GM21381 (cell line): ENCODE measurements at regions not wholly inside any gene's neighbourhood (a gene's known extent, or its start where the extent isn't known, plus 50 kb on each side); places are given as distances from the start of the nearest gene placed in this dataset.

Experiments used
- ATAC-seq: cut with Tn5 transposase; IDR thresholded peaks from one replicate; pipeline ENCODE4 v1.9.1; 2021; ENCODE audit warnings: mild to moderate bottlenecking, moderate library complexity; ENCODE audit not compliant: unreplicated experiment

DNA sequence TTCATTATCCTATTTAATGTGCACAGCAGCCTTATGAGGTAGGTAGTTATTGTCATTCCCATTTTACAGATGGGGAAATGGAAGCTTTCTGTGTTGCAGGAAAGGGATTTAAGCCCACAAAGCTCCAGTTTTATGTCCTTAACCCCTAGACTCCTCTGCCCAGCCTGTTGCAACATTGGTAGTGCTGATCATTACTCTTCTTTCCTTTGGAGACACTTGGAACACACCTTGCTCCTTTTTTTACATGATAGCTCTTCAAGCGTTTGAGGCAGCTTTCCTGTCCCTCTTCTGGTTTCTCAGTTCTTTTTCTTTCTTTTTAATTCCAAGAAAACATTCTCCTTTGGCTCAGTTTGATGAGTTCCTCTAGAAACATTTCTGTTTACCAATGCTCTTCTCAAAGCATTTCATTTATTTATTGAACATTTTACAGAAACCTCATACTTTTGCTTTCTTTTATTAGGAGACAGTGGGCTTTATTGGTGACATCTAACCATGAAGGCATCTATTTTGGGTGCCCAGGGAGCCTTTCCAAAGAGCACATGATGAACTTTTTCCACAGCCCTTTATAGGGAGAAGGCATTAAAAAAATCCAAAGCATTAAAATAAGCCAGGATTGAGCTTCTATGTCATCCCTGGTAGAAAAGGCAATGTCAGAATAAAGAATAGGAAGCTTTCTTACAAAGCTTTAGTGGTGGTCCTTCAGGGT lies 218.0 kb downstream of the TMEM38B start:
- ATAC-seq: no peak

DNA sequence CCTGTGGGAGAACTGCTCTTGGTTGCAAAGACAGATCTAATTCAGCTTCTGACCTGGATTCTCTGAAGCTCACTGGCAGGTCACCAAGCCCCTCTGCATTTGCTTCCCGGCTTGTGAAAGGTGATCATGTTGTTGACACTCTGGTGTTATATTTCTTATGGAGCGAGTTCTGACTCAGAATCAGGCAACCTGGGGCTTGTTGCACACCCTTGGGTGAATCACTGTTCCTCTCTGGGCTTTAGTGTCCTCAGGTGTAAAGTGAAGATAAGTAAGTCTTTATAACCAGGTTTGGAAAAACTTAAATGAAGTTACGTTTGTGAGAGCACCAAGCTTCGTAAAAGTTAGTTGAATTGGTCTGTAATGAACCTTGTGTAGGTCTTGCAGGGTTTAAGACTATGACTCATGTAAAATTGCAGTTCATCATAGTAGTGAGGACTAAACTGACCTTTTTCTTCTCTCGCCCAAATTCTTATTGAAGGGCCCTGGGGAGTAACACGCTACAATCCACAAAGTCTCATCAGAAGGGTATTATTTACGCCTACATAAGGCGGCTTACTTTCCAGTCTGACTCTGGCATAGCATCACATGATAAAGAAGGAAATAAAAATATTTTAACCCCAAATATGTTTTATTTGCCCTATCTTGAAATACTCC lies 218.6 kb downstream of the TMEM38B start:
- no peak for ATAC-seq

DNA sequence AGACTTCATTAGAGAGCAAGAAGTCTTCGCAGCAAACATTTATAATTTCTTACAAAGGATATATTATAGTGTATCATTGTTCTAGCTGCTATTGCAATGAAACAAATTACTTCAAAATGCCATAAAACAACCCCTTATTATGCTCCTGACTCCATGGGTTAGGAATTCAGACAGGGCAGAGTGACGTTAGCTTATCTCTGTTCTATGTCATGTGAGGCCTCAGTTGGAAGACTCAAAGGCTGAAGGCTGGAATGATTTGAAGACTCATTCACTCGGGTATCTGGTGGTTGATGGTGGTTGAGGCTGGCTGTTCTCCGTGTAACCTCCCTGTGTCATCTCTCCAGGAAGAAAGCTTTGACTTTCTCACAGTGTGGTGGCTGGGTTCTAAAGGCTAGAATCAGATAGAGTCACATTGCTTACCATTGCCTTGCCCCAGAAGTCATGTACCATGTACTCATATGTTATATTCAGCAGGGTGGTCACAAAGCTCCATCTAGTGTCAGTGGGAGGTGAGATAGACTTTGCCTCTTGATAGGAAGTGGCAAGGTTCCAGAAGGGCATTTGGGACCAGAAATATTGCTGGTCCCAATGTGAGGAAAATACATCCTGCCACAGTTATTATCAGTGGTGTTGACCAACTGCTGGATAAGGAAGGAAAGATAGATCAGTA lies 226.9 kb downstream of the TMEM38B start:
- no peak for ATAC-seq

DNA sequence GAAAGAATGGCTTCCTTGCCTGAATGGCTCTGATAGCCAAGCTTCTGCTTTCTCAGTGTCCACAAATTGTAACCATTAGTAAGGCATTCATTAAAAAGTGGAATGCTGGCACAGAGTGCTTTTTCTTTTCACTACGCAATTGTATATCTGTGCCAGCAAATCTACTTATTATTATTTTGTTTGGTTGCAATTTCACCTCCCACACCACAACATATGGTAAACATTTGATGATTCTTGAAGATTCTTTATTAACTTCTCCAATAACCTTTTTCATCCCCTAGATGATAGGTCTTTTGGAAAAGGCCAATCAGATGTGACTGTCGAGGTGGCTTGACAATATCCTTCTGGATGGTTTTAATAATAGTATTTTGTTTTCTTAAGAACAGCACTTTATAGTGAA lies 234.1 kb downstream of the TMEM38B start:
- no peak for ATAC-seq

DNA sequence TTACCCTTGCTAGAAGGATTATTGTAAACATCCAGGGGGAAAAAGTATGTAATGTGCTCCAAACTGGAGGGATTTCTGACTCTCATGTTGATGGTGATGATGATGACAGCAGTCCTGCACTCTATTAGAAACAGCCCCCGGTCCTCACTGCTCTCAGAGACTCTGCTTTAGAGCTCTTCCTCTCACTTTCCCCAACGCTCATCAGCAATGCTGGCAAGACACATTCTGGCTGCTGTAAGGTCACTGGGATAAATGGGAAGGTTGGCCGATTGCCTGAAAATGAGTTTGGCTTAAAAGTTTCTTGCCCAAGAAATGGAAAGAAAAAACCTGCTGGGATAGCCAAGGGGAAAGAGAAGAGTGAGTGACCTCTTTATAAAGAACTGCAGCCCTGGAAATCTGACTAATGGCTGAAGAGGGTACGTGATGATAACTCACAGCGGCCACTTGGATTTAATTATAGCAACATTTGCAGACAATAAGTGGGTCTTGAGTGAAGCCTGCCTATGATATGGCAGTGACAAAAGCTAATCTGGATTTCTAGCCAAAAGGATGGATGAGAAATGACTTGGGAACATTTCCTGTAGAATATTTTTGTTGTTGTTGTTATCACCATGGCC lies 235.8 kb downstream of the TMEM38B start:
- no peak for ATAC-seq

DNA sequence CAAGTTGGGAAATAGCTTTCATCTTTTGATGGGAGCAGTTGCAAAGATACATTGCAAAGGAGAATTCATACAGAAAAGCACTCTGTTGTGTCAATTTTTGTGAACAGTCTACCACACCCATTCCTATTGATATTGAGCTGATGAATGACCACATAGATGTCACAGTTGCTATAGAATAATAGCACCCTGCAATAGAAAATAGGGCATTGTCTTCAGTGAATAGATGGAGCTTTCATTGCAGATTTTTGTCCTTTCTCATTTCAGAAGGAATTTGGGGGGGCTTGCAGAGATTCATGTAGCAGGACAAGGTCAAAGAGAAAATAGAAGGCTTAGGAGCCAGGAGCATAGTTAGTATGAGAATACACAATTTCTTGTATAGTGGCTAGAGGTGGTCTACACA lies 237.9 kb downstream of the TMEM38B start:
- no peak for ATAC-seq

DNA sequence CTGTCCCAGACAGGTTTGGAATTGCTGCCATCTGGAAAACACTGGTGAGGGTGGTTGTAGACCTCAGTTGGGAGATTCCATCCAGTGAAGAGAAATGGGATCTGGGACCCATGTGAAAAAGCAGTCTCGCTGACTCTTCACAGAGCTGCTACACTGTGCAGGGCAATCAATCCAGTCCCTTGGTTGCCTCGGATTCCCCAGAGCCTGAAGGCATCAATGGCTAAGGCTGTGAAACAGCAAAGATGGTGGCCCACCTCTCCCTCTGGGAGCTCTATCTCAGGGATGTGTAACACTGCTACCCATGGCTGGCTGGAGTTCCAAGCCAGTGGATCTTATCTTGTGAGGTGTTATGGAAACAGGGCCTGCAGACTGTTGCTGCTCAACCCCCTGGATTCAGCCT lies 256.1 kb downstream of the TMEM38B start:
- no peak for ATAC-seq

DNA sequence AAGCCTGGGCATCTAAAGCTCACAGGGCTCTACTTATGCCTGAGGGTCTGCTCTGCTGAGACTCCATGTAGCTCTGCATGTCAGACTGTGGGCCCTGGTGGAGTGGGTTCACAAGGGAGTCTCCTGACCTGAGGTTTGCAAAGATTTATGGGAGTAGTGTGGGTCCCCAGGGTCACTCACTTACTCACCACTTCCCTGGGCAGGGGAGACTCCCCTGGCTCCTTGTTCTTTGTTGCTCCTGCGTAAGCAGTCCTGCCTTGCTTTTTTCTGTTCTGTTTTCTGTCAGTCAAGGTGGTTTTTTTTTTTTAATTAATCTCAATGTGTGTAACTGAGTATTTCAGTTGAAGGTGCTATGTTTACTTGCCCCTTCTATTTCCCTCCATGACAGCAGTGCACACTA lies 256.6 kb downstream of the TMEM38B start:
- ATAC-seq: no peak

DNA sequence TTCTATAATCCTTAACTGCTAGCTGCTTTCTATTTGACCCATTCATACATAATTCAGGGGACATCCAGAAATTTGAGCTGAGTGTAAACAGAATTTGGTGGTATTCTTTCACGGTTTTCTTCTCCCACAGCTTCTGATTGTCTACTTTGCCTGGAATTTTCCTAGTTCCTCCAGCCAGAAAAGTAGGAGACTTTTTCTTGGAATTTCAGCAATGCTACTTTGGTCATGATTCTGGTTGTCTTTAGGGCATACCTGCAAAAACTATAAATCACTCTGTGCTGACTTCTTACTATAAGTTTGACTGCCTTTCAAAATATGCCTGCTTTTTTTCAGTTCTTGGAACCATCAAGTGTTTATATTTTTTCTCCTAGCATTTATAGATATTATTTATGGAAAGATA lies 260.2 kb downstream of the TMEM38B start:
- ATAC-seq: no peak

DNA sequence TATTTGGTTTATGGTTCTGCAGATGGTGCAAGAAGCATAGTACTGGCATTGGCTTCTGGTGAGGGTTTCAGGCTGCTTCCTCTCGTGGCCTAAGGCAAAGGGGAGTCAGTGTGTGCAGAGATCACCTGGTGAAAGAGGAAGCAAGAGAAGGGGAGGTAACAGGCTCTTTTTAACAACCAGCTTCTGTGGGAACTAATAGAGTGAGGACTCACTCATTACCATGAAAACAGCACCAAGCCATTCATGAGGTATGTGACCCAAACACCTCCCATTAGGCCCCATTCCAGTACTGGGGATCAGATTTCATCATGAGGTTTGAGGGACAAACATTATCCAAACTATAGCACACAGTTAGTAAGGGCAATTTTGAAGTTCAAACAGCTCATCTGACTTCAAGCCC lies 263.5 kb downstream of the TMEM38B start:
- no peak for ATAC-seq

DNA sequence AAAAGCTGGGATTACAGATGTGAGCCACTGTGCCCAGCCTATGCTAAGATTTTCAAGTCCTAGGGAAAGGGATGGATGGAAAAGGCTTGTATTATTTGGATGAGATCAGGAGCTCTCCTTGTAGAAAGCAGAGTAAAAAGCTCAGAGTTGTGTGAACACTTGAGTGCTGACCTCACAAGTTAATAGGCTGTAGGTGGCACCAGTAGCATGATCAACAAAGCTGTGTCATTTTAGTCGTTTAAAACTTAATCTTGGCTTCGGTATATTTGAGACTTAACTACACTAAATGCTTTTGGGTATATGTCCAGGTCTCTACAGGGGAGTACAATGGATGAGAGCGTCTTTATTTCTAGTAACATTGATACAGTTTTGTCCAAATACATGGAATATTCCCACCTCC lies 264.2 kb downstream of the TMEM38B start:
- ATAC-seq: no peak

DNA sequence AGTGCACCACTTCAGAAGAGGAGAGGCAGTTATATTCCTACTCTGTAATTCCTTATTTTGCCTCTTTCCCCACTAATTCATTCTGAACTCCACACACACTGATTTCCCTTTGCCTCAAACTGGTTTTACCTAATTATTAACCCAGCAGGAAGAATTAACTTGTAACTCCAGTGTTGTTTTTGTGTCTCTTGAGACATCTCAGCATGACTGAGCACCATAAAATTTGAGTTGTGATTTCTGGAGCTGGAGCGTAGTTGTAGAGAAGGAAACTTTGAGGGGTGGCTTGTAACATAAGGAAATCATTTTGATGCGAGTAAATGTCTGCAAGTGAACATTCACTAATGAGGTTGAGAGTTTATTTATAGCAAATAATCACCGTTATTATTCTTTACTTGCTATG lies 265.2 kb downstream of the TMEM38B start:
- no peak for ATAC-seq

DNA sequence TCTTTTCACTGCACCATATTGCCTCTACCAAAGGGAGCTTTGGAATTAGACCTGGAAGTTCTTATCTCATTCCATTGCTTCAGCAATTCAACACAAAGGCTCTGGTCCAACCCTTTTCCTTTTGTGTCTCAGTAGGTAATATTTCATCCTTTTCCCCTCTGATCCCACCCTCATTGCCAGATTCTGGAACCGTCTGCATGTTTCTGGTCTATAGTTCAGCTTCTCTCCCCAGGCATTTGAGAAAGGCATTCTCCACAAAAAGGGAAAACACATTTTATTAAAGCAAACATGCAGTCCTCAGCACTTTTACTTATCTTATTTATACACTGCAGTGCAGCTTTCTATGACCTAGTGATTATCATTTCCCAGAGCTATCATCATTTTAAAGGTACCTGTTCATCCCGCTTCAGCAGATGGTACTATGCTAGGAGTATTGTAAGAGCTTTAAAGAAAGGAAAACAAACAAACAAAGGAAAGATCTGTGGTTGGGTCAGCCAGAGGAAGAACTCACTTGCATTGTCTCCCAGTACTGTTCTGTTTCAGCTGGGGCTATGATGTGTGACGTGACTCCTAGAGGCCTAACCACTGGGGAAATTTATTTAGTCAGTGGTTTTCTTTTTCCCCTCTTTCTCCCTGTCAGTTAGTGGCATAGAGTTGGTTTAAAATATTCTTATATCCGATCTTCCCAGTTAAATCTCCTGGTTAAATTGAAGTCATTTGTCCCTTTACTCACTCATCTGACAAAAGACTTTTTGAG lies 269.2 kb downstream of the TMEM38B start:
- ATAC-seq: no peak

DNA sequence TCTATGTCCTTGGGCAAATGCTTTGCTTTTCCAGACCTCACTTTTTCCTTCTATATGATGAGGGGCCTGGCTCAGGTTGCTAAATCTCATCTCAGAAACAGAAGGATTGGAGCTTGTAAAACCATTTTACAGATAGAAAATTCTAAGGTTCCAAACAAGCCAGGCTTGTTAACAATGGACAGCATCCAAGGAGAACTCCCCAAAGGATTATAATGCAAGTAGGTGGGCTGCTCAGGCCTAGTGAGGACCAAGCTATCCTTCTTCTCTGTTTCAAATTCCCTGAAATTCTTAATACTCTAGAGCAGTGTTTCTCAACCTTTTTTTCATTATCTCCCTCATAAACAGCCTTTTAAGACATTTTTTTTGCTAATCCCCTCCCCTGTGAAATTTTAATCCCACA lies 269.8 kb downstream of the TMEM38B start:
- ATAC-seq: no peak

DNA sequence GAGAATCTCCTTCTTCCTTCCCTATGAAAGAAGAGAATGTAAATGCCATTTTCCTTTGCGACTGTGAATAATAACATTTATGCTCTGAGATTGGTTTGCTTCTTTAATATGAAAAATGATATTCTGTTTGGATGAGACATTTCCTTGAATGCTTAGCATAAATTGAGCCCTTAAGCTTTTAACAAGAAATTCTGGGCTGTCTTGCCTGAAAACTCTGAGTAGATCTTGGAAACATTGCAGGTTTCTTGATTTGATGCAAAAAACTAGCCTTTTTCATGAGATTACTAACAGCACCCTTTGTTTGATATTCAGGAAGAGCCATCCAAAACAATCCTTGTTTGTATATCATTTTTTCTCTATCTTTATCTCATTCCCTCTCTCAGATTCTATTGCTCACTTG lies 272.5 kb downstream of the TMEM38B start:
- ATAC-seq: no peak

DNA sequence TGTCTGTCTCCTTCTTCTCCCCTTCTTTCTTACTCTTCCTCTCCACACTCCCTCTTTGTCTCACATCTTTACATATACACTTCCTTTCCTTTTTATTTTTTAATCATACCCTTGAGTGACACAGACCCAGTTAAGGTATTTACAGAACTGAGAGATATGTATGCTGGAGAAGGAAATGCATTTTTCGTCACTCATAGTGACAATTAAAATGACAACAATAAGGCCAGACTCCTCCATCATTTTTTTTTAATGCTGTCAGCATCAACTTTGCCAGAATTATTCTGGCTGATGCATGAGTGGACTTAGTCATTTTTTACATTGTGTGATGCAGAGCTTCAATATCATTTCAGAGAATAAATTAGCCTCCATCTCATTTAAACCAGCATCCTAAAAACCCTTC lies 272.9 kb downstream of the TMEM38B start:
- no peak for ATAC-seq

DNA sequence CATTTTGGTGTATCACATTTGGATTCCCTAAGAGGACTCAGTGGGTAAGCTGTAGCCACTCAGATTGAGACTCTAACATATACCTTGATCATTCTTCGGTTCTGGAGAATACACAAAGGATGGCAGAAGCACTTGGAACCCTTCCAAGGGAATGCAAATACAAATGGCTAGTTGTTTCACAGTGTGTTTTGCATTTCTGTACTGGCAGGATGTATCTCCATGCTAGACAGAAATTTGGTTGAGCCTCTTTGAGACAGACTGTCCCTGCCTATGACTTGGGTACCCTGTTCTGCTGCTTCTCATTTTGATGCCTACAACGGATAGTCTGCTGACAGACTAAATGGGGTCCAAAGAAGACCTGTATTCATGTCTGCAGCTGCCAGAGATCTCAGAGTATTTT lies 273.5 kb downstream of the TMEM38B start:
- ATAC-seq: no peak

DNA sequence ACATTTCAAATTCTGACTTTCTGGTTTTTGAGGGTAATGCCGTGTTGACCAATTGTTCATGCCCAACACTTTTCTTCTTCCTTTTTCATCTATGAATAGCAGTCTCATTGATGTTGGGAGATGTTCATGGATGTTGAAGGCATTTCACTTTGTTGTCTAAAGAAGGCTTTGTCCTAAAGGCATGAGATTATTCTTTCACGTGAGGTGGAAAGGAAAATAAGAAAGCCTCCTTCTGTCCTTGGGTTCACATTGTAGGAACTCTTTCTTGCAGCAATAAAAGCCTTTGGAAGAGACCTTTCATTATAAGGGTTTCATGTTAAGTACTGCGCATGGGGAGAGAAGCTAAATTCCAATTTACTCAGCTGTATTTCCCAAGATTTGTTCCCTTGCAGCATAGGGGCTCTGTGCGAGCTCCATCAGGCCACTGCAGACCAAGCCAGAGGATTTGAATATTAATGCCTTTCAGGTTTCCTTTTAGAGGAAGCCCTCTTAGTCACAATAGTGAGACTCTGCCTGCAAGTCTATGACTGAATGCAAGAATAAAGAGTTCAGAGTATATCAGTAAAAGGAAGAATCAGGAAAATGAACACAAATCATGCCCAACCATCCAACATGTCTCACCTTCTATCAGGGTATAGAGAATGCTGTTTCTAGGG lies 274.6 kb downstream of the TMEM38B start:
- no peak for ATAC-seq

DNA sequence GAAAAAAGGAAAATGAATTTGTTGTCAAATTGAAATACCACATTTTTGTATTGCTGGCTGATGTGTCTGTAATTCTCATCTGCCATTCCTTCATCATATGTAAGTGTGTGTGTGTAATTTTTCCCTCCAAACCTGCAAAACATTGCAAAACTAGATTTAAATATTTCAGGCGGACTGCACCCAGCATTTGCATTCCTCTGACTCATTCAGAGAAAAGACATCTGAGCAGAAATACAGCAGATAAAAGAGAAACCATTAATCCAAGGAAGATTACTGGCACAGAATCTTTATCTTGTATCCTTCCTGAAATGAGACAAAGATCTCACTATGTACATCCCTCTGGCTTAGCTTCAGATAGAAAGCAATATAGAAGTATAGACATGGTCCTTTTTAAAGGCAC lies 275.3 kb downstream of the TMEM38B start:
- no peak for ATAC-seq

DNA sequence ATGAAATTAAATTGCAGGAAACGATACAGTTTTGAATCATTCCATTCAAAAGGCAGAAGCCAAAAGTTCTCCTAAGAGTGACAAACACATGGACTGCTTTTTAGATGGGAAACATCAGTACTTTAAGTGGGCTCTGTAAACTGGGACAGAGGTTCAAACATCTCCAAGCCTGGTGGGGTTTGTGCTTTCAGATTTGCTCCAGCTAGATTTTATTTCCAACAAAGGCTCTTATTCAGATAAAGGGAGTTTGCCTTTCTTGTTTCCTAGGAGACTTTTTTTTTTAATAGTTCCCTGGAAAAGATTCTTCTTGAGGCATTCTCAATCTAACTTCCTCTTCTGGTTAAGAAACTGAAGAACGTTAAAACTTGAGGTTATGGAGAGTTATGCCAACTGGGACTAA lies 277.6 kb downstream of the TMEM38B start:
- no peak for ATAC-seq
